ENCODE measurements at regions not wholly inside any gene's neighbourhood (a gene's known extent, or its start where the extent isn't known, plus 50 kb on each side); places are given as distances from the start of the nearest gene placed in this dataset.
A peak's percentile ranks its signal among the peaks of the same experiment; 100 is the strongest.

DNA sequence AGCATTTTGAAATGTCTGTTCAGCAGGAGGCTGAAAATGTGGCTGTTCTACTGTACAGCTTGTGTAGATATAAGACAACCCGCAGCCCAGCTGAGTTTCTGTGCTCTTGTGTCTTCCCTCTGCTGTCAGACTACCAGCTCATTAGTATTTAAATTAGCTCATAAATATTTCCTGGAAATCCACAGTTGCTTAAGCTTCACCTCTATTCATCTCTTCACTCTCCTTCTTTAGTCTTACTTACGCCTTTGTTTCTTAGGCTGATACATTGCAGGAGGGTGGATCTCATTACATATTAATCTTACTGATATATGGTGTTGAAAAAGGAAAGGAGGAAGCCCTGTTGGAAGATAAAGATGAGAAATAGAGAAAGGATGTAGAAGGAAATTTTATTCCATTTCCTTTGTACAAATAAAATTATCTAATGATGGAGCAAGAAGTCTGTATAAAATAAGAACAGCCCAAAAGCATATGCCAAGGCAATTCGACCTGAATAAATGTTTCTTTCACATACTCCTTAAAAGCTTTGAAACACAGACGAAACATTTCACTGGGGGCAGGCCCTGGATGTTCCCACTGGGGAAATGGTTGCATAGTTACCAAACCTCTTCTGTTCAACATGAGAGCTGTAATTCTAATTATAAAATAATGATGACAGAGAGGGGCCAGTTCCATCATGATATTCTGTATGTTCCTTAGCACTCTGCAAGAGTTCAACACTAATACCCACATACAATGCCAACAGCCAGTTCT lies 111.8 kb upstream of the APC start:
- no peak for DNase-seq (ENCODE audit: low read depth, low spot score)

DNA sequence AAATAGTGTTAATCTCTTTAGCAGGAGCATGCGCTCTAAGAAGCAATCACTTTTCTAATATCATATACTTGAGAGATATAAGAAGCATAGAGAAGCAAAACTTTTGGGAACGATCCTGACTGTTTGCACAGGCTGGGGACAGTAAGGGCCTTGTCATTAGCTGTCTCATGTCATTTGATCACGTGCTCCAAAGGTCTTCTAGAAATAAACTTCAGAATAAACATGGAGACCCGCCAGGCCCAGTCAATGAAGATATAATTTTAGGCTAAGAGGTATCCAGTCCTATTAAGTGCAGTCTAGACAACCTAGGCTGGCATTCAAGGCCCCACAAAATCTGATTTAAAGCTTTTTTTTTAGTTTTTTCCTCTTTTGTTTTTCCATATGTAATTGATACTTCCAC lies 111.0 kb upstream of the APC start:
- DNase-seq (ENCODE audit: low read depth, low spot score): no peak

DNA sequence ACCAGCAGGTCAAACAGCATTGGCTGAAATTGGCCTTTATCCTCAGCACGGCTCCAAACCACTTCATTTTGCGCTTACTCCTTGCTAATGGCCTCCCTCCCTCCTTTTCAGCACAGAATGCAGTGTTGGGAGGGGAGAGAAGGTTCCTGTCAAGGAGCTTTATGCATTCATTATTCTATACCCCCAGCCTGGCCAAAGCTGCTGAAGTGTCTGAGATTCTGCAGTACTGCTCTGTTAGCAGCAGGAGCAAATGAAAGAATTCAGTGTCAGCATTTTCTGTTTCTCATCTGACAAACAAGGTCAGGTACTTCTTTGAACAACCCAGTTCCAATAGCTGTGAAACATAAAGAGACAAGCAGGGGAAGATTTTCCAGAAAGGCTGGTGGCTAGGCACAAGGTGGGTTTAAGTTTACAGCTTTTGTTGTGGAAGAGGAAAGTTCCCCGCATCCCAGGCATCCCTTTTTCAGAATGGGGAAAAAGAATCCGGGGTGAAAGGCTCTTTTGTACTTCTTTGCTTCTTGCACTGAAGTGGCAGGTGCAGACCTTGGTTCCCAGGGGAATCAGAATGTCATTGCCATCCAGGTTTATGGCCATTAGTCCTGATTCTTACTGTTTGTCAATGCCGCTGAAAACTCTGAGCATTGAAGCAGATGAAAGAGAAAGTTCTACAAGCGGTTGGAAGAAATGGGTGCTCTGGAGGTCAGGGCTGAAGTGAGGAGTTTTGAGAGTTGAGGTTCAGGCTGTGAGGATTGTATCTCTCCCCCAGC lies 109.3 kb upstream of the APC start:
- DNase-seq (ENCODE audit: low read depth, low spot score): no peak

DNA sequence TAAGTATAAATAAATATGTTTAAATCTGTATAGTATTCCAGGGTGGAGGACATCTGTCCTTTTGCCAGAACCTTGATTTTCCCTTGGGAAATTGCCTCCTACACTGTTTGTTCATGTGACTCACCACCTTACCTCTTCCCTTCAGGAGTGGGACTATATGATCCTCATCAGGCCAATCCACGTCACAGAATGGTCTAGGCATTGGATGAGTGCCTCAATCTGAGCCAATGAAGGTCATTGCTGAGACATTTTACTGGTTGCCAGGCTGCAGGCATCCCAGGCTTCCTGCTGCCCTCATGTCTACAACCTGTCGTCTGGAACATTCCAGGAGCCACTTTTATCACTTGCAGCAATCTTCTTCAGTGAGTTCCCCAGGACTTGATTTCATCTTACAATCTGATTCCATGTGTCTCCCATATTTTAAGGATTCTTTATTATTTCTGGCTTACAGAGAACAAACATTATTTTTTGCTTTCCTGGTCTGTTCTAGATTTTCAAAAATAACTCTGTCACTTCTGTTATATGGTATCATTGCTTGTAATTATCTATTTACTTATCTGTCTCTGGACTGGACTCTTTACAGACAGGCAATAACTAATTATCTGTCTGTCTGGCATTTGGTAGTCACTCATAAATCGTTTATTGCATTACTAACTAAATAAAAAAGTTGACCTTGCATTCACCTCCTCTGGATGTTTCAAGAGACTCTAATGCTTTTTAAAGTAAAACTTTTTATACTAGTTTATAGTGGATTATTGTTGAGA lies 107.3 kb upstream of the APC start:
- no peak for DNase-seq (ENCODE audit: low read depth, low spot score)

DNA sequence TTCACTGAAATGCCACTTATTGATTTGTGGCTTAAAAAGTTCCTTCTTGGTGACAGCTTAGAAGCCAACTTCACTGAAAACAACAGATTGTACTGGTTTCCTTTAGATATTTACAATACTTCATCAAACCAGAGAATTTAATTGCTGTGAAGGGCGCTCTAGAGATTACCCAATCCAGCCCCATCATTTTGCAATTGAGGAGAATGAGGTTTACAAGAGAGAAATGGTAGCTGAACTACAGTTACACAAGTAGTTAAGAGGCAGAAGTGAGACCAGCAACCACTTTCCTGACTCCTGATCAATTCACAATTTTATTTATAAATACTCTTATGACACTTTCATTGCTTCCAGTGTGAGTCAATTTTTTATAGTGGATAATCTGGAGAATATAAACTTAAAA lies 103.5 kb upstream of the APC start:
- DNase-seq (ENCODE audit: low read depth, low spot score): no peak

DNA sequence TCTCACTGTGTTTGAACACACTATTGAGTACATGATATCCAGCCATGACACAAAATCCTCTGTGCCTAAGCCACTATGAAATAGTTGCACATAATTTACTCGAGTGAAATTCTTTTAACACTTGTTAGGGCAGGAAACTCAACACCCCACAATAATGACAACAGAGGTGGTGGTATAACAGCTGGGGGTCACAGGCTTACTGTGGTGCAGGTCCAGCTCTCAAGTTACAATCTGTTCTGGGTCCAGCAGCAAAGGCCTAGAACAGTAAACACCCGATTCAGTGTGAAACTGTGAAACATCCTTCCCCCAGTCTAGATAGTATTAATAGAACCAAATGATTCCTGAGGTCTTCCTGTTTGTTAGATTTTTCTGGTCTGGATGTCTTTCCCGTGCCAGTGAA lies 102.9 kb upstream of the APC start:
- no peak for DNase-seq (ENCODE audit: low read depth, low spot score)

DNA sequence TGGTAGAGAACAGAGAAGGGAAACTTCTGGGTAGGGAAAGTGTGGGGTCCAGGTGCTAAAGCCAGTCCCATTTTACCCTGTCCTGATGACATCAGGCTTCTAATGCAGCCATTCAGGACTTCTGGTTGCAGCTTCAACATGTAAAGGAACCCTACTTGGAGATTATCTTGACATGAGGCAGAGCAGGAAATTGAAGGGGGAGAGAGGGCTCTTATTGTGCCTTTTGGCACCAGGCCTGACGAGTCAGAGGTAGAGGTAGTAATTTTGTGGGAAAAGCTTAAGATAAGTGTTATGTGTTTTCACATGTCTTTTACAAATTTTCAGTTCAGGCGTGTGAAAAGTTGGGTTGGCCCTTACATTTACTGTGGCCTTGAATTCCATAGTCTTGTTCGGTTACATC lies 102.4 kb upstream of the APC start:
- no peak for DNase-seq (ENCODE audit: low read depth, low spot score)

DNA sequence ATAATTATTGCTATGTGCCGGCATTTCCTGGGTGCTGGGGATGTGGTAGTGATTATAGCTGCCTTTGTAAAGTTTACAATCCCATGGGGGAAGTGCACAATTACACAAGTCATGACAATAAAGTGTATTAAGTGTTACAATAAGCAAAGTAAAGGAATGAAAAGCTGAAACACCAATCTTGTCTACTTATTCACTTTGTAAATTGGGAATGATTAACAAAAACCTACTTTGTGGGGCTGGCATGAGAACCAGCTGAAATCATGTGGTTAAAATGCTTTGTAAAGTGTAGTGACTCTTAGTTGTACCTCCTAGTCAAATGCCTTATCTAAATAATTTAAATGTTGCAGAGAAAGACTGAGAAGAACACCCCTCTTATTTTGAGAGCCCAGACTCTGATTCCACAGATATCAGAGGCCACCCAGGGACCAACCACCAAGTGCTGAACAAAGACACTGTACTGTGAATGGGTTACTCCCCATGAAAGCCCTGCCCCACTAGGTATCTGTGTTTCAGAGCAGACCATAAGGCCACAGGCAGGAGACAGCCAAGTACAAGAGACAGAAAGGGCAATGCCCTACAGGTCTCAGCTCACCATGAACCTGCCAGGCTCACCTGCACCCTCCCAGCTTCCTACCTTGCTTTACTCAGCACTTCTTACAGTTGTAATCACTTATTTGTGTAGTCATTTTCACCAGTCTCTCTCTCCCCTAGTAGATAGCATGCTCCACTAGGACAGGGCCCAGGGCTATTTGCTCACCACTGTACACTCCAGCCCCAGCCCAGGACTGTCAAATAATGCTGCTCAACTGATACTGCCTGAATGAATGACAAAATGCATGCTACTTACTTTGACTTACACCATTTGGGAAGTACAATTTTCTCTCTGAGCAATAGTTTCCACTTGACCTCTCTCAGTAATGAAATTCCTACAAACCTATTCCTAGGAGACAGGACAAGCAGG lies 101.6 kb upstream of the APC start:
- no peak for DNase-seq (ENCODE audit: low read depth, low spot score)

DNA sequence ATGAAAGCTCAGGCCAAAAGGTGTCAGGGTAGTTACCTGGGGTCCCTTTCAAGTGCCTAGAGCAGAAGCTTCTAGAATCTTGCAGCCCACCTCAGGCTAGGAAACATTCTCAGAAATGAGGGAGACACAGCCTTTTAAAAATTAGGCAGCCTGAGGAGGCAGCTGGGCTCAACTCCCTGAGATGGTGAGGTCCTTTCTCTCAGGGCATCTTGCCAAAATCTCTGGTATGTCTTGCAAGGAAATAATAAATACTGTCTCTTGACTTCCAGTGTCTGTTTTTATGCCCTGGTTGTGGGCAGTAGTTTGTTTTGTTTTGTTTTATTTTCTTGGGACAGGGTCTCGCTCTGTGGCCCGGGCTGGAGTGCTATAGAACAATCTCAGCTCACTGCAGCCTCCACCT lies 100.9 kb upstream of the APC start:
- DNase-seq (ENCODE audit: low read depth, low spot score): no peak

DNA sequence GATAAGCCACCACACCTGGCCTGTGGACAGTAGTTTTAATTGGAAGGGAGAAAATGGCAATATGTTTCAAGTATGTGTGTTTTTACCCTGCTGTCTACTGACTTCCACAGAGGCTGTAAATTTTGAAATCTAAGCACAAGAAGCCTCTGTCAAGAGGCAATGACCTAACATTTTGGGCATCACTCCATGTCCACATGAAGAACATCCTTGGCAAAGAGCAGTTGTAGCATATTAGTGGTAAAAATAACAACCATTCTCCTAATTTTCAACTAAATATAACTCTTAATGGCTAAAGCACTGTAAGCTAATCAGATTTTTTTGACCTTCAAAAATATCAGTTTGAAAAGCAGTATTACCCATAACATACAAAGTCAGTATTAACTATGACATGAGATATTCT lies 100.3 kb upstream of the APC start:
- DNase-seq (ENCODE audit: low read depth, low spot score): no peak

DNA sequence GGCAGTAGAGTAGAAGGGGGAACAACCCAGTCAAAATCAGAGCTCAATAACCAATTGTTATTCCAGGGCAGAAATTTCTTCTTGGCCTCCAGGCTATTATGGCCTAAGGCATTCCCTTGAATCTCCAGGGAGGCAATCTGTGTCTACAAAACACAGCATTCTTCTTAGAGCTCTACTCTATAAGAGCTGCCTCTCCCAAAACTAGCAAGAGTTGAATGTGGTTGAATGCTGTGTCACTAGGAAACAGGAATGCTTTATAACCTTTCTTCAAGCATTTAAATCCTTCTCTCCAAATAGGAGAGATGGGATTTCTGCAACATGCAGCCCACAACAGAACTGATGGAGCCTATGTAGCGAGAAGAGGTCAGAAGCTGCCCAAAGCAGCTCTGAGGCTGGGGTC lies 97.1 kb upstream of the APC start:
- no peak for DNase-seq (ENCODE audit: low read depth, low spot score)

DNA sequence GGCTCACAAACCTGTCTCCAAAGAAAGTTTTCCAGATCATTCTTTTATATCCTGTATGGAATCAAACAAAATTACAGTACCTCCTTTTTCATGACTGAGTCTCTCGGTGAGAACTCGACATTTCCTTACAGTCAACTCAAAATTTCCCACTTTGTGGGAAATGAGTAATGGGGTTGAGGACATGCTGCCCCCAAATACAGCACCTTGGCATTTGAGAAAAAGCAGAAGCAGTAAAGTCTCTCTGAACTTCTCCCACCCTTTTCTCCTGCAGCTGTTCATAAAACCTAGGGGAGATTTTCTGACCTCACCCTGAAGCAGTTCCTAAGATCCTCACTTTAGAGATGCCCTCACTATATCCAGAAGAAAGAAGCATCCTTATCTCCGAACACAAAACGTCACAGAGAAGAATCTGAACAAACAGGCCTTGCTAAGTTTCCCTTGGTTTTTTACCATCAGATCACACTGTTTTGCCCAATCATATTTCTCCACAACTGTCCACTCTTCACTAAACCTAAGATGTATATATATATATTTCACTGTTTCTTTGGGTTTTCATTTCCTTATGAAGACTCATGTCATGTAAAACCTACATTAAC lies 96.1 kb upstream of the APC start:
- no peak for DNase-seq (ENCODE audit: low read depth, low spot score)

DNA sequence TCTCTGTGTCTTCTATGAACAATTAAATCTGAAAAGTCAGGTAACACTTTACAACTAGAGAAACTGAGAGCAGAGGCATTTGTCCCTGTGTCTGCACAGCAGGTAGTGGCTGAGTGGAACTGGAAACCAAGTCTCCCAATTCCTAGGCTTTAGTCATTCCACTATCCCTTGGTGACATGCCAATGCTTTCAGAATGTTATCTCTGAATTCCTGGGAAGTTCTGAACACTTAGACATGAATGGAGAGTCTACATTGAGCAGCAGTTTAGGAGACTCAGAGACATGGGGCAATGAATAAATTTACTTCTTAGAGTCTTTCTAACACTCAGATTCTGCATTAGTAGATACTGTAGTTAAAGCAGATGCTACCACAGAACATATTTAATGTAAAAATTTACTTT lies 94.8 kb upstream of the APC start:
- DNase-seq (ENCODE audit: low read depth, low spot score): no peak

DNA sequence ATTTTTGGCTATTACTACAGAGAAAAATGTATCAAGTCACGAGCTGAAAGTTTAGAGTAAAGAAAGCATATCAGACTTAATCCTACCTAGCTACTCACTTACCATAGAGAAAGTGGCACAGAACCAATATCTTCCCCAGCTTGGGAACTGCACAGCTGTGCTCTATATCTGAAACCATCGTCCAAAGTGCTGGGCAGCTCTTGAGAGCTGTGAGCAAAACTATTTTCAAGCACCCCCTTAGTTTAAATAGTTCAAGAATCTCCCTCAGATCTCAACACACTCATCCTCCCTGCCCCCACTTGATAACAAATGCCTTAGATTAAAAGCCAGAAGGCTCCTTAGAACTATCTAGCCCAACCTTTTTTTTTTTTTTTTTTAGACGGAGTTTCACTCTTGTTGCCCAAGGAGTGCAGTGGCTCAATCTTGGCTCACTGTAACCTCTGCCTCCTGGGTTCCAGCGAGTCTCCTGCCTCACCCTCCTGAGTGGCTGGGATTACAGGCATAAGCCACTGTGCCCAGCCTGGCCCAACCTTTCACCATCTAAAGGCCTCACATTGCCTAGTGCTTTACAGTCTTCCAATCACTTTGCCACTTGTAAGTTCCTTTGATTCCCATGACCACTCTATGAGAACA lies 94.2 kb upstream of the APC start:
- DNase-seq (ENCODE audit: low read depth, low spot score): no peak

DNA sequence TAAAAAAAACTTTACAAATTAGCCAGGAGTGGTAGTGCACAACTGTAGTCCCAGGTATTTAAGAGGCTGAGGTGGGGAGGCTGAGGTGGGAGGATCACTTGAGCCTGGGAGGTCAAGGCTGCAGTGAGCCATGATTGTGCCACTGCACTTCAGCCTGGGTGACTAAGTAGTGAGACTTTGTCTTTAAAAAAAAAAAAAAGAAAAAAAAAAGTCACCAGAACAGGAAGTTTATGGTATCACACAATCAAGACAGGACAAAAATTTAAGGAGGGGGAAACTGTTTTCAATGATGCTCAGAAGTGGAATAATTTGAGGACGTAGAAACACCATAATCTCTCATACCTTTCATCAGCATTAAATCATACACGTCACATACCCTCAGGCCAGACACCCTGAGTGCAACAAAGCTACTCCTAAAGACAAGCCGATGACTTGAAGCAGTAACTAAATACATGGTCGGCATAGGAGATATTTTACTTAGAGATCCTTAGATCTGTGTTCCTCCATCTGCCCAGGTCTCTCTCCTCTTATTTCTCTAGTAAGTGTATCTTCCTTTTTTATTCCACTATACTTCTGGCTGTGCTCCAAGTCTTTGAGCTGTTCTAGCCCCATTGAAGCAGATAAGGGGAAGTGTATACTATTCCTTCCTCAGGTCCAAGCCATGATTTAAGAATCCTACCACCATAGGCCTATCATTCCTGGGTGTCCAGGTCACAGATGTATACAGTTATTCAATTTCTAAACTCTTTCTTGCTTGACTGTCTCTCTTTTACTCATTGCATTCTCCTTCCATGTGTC lies 91.3 kb upstream of the APC start:
- no peak for DNase-seq (ENCODE audit: low read depth, low spot score)

DNA sequence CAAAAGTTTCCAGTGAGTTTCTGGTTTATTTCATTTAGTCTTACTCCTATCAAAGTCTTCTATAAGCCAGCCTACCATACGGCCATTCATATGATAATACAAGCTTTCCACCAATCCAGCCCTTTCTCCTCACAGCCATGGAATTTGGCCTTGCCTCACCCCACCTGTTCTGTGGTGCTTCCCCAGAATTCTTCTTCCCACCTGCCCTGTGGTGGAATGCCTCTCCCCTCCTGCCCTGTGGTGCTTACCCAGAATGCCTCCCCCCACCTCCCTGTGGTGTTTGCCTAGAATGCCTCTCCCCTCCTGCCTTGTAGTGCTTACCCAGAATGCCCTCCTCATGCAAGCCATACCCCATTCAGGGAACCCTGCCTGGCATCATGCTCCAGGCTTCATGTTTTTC lies 90.3 kb upstream of the APC start:
- DNase-seq (ENCODE audit: low read depth, low spot score): peak; percentile 56

DNA sequence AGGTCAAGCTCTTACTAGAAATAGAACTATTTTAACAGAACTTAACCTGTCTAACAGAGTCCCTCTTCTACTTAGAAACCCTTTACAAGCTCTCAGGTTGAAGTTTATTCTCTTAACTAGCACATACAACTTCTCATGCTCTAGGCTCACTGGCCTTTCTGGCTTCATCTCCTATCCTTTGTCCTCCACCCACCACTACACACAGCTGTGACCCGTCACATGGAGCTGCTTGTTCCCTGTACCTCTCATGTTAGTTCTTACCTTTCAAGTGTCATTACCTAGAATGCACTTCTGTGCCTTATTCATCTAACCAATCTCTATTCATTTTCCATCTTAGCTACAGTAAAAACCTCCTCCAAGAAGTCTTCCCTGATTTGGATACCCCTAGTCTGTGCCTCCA lies 89.4 kb upstream of the APC start:
- no peak for DNase-seq (ENCODE audit: low read depth, low spot score)

DNA sequence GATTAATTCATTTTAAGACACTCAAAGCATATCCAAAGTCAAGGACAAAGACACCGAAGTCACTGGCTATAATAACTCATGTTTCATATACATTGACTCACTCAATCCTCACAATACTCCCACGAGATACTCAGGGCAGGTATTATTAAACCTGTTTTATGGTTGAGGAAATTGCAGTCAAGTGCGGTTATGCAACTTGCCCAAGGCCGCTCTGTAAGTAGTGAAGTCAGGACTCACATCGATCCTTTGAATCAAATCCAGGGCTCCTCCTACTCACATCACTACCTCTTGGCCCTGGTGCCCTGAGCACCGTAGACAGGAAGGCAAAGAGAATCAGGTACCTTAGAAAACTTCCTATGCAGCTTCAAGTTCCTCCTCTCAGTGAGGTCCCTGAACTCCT lies 87.8 kb upstream of the APC start:
- DNase-seq (ENCODE audit: low read depth, low spot score): no peak

DNA sequence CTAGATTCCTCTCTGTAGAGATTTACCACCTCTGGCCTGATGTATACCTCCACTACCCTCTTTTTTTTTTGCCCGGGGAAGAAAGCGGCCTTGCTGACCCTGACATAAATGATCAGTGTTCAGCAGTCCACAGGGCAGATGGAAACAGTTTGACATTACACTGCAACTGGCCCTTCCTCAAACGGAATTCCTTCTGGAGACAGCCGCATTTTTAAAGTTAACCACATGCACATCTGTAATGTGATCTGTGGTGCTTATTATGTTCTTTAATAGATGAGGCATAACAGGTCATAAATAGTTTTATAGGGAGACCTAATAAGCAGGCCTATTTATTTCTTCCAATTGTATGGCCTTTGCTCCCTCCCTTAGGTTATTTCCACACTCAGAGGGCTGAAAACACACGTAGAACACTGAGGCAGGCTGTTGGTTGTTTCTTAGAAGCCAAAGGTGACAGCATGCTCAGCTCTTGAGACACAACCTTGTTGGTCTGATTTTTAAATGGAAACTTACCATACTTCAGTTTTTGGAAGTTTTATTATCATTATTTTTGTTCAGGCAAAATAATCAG lies 84.0 kb upstream of the APC start:
- DNase-seq (ENCODE audit: low read depth, low spot score): no peak

DNA sequence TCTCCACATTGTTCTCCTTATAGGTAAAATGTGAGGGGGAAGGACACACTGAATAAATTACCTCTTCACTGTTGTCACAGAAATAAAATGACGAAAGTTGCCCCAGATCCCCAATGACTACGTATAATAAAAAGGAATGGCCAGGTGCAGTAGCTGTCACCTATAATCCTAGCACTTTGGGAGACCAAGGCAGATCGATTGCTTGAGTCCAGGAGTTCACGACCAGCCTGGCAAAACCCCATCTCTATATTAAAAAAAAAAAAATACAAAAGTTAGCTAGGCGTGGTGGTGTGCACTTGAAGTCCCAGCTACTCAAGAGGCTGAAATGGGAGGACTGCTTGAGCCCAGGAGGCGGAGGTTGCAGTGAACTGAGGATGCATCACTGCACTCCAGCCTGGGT lies 82.2 kb upstream of the APC start:
- no peak for DNase-seq (ENCODE audit: low read depth, low spot score)
